ENCODE measurements at regions not wholly inside any gene's neighbourhood (a gene's known extent, or its start where the extent isn't known, plus 50 kb on each side); places are given as distances from the start of the nearest gene placed in this dataset.

GRCh38 chr9:92189782-92190535 is 74.7 kb upstream of the SPTLC1 start:
- Histone ChIP-seq H3K14ac (ENCODE audit: low read length) (no peak overlapping the region), H3K4me2 (ENCODE audit: insufficient read depth, low read length, poor library complexity, severe bottlenecking) (no peak overlapping the region), H2BK12ac (ENCODE audit: low read length) (no peak overlapping the region), H3K36me3 (replicated peaks in 1 of 2; ENCODE audit: control insufficient read depth in 2 of 2, insufficient read depth in 2 of 2, low read length in 2 of 2) (no peaks in the 10 kb centered on the region), H3K4me3 (ENCODE audit: low read length in 2 of 2) (no peak overlapping the region), H2BK15ac (ENCODE audit: low read length) (no peak overlapping the region), H3K23ac (ENCODE audit: low read depth, low read length, poor library complexity) (peak overlapping the region; percentile 22), H2BK120ac (ENCODE audit: low read depth, low read length) (no peak overlapping the region), H3K18ac (ENCODE audit: low read length) (peak overlapping the region; percentile 81), H3K4ac (ENCODE audit: low read length) (no peak overlapping the region), H4K8ac (ENCODE audit: low read depth, low read length) (no peak overlapping the region), H3K27ac (replicated peaks; ENCODE audit: low read length) (no peak overlapping the region), H3K9ac (ENCODE audit: low read depth, low read length, poor library complexity) (peak overlapping the region; percentile 34), H3K9me3 (replicated peaks in 1 of 2; ENCODE audit: control insufficient read depth in 2 of 2, insufficient read depth in 1 of 2, low read depth in 1 of 2, low read length in 2 of 2) (no peaks in the 10 kb centered on the region), H3K79me1 (ENCODE audit: low read depth, low read length) (no peaks in the 10 kb centered on the region), H2AFZ (ENCODE audit: low read length) (peak overlapping the region; percentile 53), H4K91ac (ENCODE audit: low read depth, low read length, poor library complexity) (no peak overlapping the region), H3K4me1 (ENCODE audit: control insufficient read depth in 2 of 2, insufficient read depth in 1 of 2, low read depth in 1 of 2, low read length in 2 of 2) (peaks cover 9 to 13% of the 10 kb centered on the region in 2 donors), H3K27me3 (ENCODE audit: control insufficient read depth in 3 of 3, insufficient read depth in 3 of 3, low read depth in 1 of 3, low read length in 3 of 3) (peaks cover 0 to 6% (median 0%) of the 10 kb centered on the region in 3 experiments), H2AK5ac (ENCODE audit: low read depth, low read length) (peak overlapping the region; percentile 95), H2BK5ac (ENCODE audit: low read length) (peak overlapping the region; percentile 79)
- no CpG with 5 or more reads among the region's 30 CpGs for WGBS, 2 donors (ENCODE audit: extremely low coverage in 2 of 2, insufficient read length in 2 of 2, insufficient replicate concordance in 1 of 2)
- peak; percentile 27 for DNase-seq (ENCODE audit: low spot score)

GRCh38 chr9:92188969-92189781 is 74.0 kb upstream of the SPTLC1 start:
- Histone ChIP-seq H2AFZ (ENCODE audit: low read length) (peak overlapping the region; percentile 53), H2BK15ac (ENCODE audit: low read length) (no peak overlapping the region), H3K4ac (ENCODE audit: low read length) (no peak overlapping the region), H4K8ac (ENCODE audit: low read depth, low read length) (no peak overlapping the region), H3K4me2 (ENCODE audit: insufficient read depth, low read length, poor library complexity, severe bottlenecking) (no peak overlapping the region), H4K91ac (ENCODE audit: low read depth, low read length, poor library complexity) (no peak overlapping the region), H3K14ac (ENCODE audit: low read length) (no peak overlapping the region), H3K23ac (ENCODE audit: low read depth, low read length, poor library complexity) (peak overlapping the region; percentile 48), H3K27me3 (ENCODE audit: control insufficient read depth in 3 of 3, insufficient read depth in 3 of 3, low read depth in 1 of 3, low read length in 3 of 3) (peaks cover 0 to 6% (median 0%) of the 10 kb centered on the region in 3 experiments), H3K79me1 (ENCODE audit: low read depth, low read length) (no peaks in the 10 kb centered on the region), H3K27ac (replicated peaks; ENCODE audit: low read length) (no peak overlapping the region), H3K18ac (ENCODE audit: low read length) (peak overlapping the region; percentile 81), H3K4me3 (ENCODE audit: low read length in 2 of 2) (no peak overlapping the region), H3K4me1 (ENCODE audit: control insufficient read depth in 2 of 2, insufficient read depth in 1 of 2, low read depth in 1 of 2, low read length in 2 of 2) (peaks cover 9 to 13% of the 10 kb centered on the region in 2 donors), H2BK12ac (ENCODE audit: low read length) (no peak overlapping the region), H3K36me3 (replicated peaks in 1 of 2; ENCODE audit: control insufficient read depth in 2 of 2, insufficient read depth in 2 of 2, low read length in 2 of 2) (no peaks in the 10 kb centered on the region), H2BK5ac (ENCODE audit: low read length) (peak overlapping the region; percentile 79), H3K9me3 (replicated peaks in 1 of 2; ENCODE audit: control insufficient read depth in 2 of 2, insufficient read depth in 1 of 2, low read depth in 1 of 2, low read length in 2 of 2) (no peaks in the 10 kb centered on the region), H2BK120ac (ENCODE audit: low read depth, low read length) (no peak overlapping the region), H3K9ac (ENCODE audit: low read depth, low read length, poor library complexity) (no peak overlapping the region), H2AK5ac (ENCODE audit: low read depth, low read length) (peak overlapping the region; percentile 95)
- no peak for DNase-seq (ENCODE audit: low spot score)
- no CpG with 5 or more reads among the region's 25 CpGs for WGBS, 2 donors (ENCODE audit: extremely low coverage in 2 of 2, insufficient read length in 2 of 2, insufficient replicate concordance in 1 of 2)

- Histone ChIP-seq H3K18ac (ENCODE audit: low read length) (peak overlapping the region; percentile 62), H2BK15ac (ENCODE audit: low read length) (no peak overlapping the region), H3K14ac (ENCODE audit: low read length) (no peak overlapping the region), H3K27me3 (ENCODE audit: control insufficient read depth in 3 of 3, insufficient read depth in 3 of 3, low read depth in 1 of 3, low read length in 3 of 3) (peaks cover 0 to 6% (median 0%) of the 10 kb centered on the region in 3 experiments), H3K4ac (ENCODE audit: low read length) (no peak overlapping the region), H3K4me3 (ENCODE audit: low read length in 2 of 2) (no peak overlapping the region), H2AK5ac (ENCODE audit: low read depth, low read length) (no peak overlapping the region), H3K9me3 (replicated peaks in 1 of 2; ENCODE audit: control insufficient read depth in 2 of 2, insufficient read depth in 1 of 2, low read depth in 1 of 2, low read length in 2 of 2) (no peaks in the 10 kb centered on the region), H2BK5ac (ENCODE audit: low read length) (no peak overlapping the region), H3K9ac (ENCODE audit: low read depth, low read length, poor library complexity) (no peak overlapping the region), H4K91ac (ENCODE audit: low read depth, low read length, poor library complexity) (no peak overlapping the region), H3K23ac (ENCODE audit: low read depth, low read length, poor library complexity) (peak overlapping the region; percentile 29), H3K4me1 (ENCODE audit: control insufficient read depth in 2 of 2, insufficient read depth in 1 of 2, low read depth in 1 of 2, low read length in 2 of 2) (peaks cover 9 to 13% of the 10 kb centered on the region in 2 donors), H3K79me1 (ENCODE audit: low read depth, low read length) (no peaks in the 10 kb centered on the region), H2BK120ac (ENCODE audit: low read depth, low read length) (no peak overlapping the region), H3K36me3 (replicated peaks in 1 of 2; ENCODE audit: control insufficient read depth in 2 of 2, insufficient read depth in 2 of 2, low read length in 2 of 2) (no peaks in the 10 kb centered on the region), H3K27ac (replicated peaks; ENCODE audit: low read length) (no peak overlapping the region), H2BK12ac (ENCODE audit: low read length) (no peak overlapping the region), H3K4me2 (ENCODE audit: insufficient read depth, low read length, poor library complexity, severe bottlenecking) (no peak overlapping the region), H2AFZ (ENCODE audit: low read length) (no peak overlapping the region), H4K8ac (ENCODE audit: low read depth, low read length) (no peak overlapping the region)
- DNase-seq (ENCODE audit: low spot score) = no peak
- no CpG with 5 or more reads among the region's 10 CpGs for WGBS, 2 donors (ENCODE audit: extremely low coverage in 2 of 2, insufficient read length in 2 of 2, insufficient replicate concordance in 1 of 2)
These were observed 72.9 kb upstream of the SPTLC1 start for GRCh38 chr9:92187989-92188714.

All from neuronal stem cell (in vitro differentiated cells).